Right lobe of liver (tissue), 6 donors: ENCODE measurements at regions not wholly inside any gene's neighbourhood (a gene's known extent, or its start where the extent isn't known, plus 50 kb on each side); places are given as distances from the start of the nearest gene placed in this dataset.
"Not testable (repeated sequence)": the region's sequence is repeated elsewhere in the genome, so short reads cannot be mapped to it uniquely, and the experiment has no call there.

ENCODE experiments used
- ATAC-seq, 4 donors: fragments of 200-7000 bp; cut with Tn5 transposase; one replicate each; pipeline ENCODE4 v1.9.1; 2020; ENCODE audit warnings: mild to moderate bottlenecking in 4 of 4, moderate library complexity in 4 of 4
- DNase-seq, 3 donors: peaks; one replicate each; pipeline ENCODE4 v3.0.0-alpha.2; 2020
- H3K27ac ChIP-seq, 3 donors: fragments of 200-600 bp; one replicate each; pipeline ENCODE4 v1.8.0; 2022
- H3K27me3 ChIP-seq, 2 donors: fragments of 200-600 bp; one replicate each; pipeline ENCODE4 v1.8.0; 2022
- H3K36me3 ChIP-seq, 4 donors: fragments of 200-600 bp; sonication (generic) in 1 of 4; one replicate each; pipeline versions ENCODE4 v1.5.1 to v1.8.0; 2017 to 2022; ENCODE audit warnings: control low read depth in 1 of 4
- H3K4me1 ChIP-seq, 4 donors: fragments of 200-600 bp; sonication (generic) in 1 of 4; one replicate each; pipeline versions ENCODE4 v1.5.1 to v1.8.0; 2017 to 2022; ENCODE audit warnings: control low read depth in 1 of 4
- H3K4me3 ChIP-seq, 3 donors: fragments of 200-600 bp; one replicate each; pipeline ENCODE4 v1.8.0; 2022
- H3K9me3 ChIP-seq, 4 donors: fragments of 200-600 bp; sonication (generic) in 1 of 4; one replicate each; pipeline versions ENCODE4 v1.5.1 to v1.8.0; 2017 to 2022; ENCODE audit warnings: control low read depth in 1 of 4
- CTCF ChIP-seq, 4 donors: fragments of 200-600 bp in 3 of 4; fragments of 450-650 bp in 1 of 4; IDR thresholded peaks; one replicate each; pipeline versions ENCODE4 v1.5.1 to v1.8.0; 2016 to 2022; ENCODE audit warnings: antibody characterized with exemption in 4 of 4, mild to moderate bottlenecking in 2 of 4
- POLR2A ChIP-seq: fragments of 450-650 bp; IDR thresholded peaks from one replicate; pipeline ENCODE4 v1.6.1; 2017; ENCODE audit warnings: antibody characterized with exemption, mild to moderate bottlenecking
- WGBS: methylation state at CpG from one replicate; pipeline ENCODE4 v1.1.6; 2018; ENCODE audit warnings: low coverage, low lambda C conversion rate; ENCODE audit not compliant: insufficient coverage; ENCODE audit errors: missing lambda C conversion rate; 5-methylcytosine and 5-hydroxymethylcytosine counted together
- intact Hi-C, 2 donors: fragments of 100-400 bp; cut with DNase I; formaldehyde crosslinking; loops; one replicate each; pipeline versions ENCODE4 v1.11.2 to v1.14.1; 2022
- donor health status: DM: no; HTN: yes; CAD: no.
- donor health status: DM: no; HTN: no; CAD: no.
- donor health status: DM: no; HTN: no; CAD: no.
- donor health status: DM: no; HTN: yes; CAD: no.
- donor health status: DM: no; HTN: yes; CAD: no.

- Histone ChIP-seq H3K4me1 (no peaks in the 10 kb centered on the region), H3K9me3 (no peaks in the 10 kb centered on the region), H3K36me3 (no peaks in the 10 kb centered on the region), H3K27ac (no peak overlapping the region), H3K4me3 (no peak overlapping the region), H3K27me3 (no peaks in the 10 kb centered on the region)
- intact Hi-C loops = no loop called here
- ATAC-seq (no peak), DNase-seq (no peak)
- WGBS = 38% methylated on average over 3 of the region's 3 CpGs
- TF ChIP-seq CTCF (IDR thresholded peaks at IDR 0.05) = no peak
- no peak for TF ChIP-seq POLR2A
These were observed 193.3 kb upstream of the KCND2 start for GRCh38 chr7:120079704-120080103.

GRCh38 chr7:120086468-120086867 is 186.5 kb upstream of the KCND2 start:
- H3K4me3 ChIP-seq, H3K4me1 ChIP-seq, H3K27me3 ChIP-seq, intact Hi-C loops, ATAC-seq, DNase-seq, H3K9me3 ChIP-seq, H3K27ac ChIP-seq, H3K36me3 ChIP-seq: not testable (repeated sequence)
- 61% methylated on average over 9 of the region's 16 CpGs for WGBS

- DNase-seq (no peak), ATAC-seq (no peak)
- Histone ChIP-seq H3K27me3 (no peaks in the 10 kb centered on the region), H3K36me3 (no peaks in the 10 kb centered on the region), H3K9me3 (no peaks in the 10 kb centered on the region), H3K27ac (no peak overlapping the region), H3K4me3 (no peak overlapping the region), H3K4me1 (no peaks in the 10 kb centered on the region)
- TF ChIP-seq POLR2A (no peak), CTCF (IDR thresholded peaks at IDR 0.05) (no peak)
- WGBS = 44% methylated on average over 4 of the region's 4 CpGs
- intact Hi-C loops = no loop called here
These were observed 183.0 kb upstream of the KCND2 start for GRCh38 chr7:120089968-120090367.

GRCh38 chr7:120091807-120092206 is 181.2 kb upstream of the KCND2 start:
- DNase-seq (no peak), ATAC-seq (no peak)
- H3K4me1 ChIP-seq = no peaks in the 10 kb centered on the region
- H3K27me3 ChIP-seq = no peaks in the 10 kb centered on the region
- H3K9me3 ChIP-seq = no peaks in the 10 kb centered on the region
- no peak overlapping the region for H3K4me3 ChIP-seq
- TF ChIP-seq POLR2A (no peak), CTCF (IDR thresholded peaks at IDR 0.05) (no peak)
- H3K27ac ChIP-seq = no peak overlapping the region
- intact Hi-C loops = no loop called here
- no peaks in the 10 kb centered on the region for H3K36me3 ChIP-seq
- WGBS = 44% methylated on average over 3 of the region's 3 CpGs

- no peak overlapping the region for H3K27ac ChIP-seq
- TF ChIP-seq POLR2A (no peak), CTCF (IDR thresholded peaks at IDR 0.05) (no peak)
- intact Hi-C loops = no loop called here
- H3K27me3 ChIP-seq = no peaks in the 10 kb centered on the region
- H3K4me3 ChIP-seq = no peak overlapping the region
- H3K4me1 ChIP-seq = no peaks in the 10 kb centered on the region
- H3K36me3 ChIP-seq = no peaks in the 10 kb centered on the region
- H3K9me3 ChIP-seq = no peaks in the 10 kb centered on the region
- 38% methylated on average over 2 of the region's 2 CpGs for WGBS
- DNase-seq (no peak), ATAC-seq (no peak)
These were observed 176.0 kb upstream of the KCND2 start for GRCh38 chr7:120097020-120097419.
